Tongue (tissue), 1 donor: ENCODE measurements at regions not wholly inside any gene's neighbourhood (a gene's known extent, or its start where the extent isn't known, plus 50 kb on each side); places are given as distances from the start of the nearest gene placed in this dataset.

Source experiments
- DNase-seq: peaks from one replicate; pipeline ENCODE4 v3.0.0-alpha.2; 2015

- DNase-seq = no peak
Observed at GRCh38 chr14:38120109-38120508, 87.6 kb upstream of the SSTR1 start.

- no peak for DNase-seq
Observed at GRCh38 chr14:38121320-38122020, 86.2 kb upstream of the SSTR1 start.

GRCh38 chr14:38122241-38122640 is 85.5 kb upstream of the SSTR1 start:
- DNase-seq = no peak

GRCh38 chr14:38124506-38124905 is 83.2 kb upstream of the SSTR1 start:
- DNase-seq = no peak

- DNase-seq = no peak
Observed at GRCh38 chr14:38125481-38126037, 82.1 kb upstream of the SSTR1 start.

- no peak for DNase-seq
Observed at GRCh38 chr14:38127356-38127755, 80.3 kb upstream of the SSTR1 start.

GRCh38 chr14:38127784-38128183 is 79.9 kb upstream of the SSTR1 start:
- DNase-seq = no peak

GRCh38 chr14:38128640-38129039 is 79.1 kb upstream of the SSTR1 start:
- DNase-seq = no peak

GRCh38 chr14:38129192-38129591 is 78.5 kb upstream of the SSTR1 start:
- no peak for DNase-seq

GRCh38 chr14:38129705-38130104 is 78.0 kb upstream of the SSTR1 start:
- DNase-seq = no peak

GRCh38 chr14:38134416-38135030 is 73.2 kb upstream of the SSTR1 start:
- DNase-seq = no peak

- DNase-seq = no peak
Observed at GRCh38 chr14:38135106-38135867, 72.4 kb upstream of the SSTR1 start.

GRCh38 chr14:38137005-38137404 is 70.7 kb upstream of the SSTR1 start:
- no peak for DNase-seq

GRCh38 chr14:38138473-38139138 is 69.1 kb upstream of the SSTR1 start:
- DNase-seq = no peak

GRCh38 chr14:38139926-38140325 is 67.8 kb upstream of the SSTR1 start:
- no peak for DNase-seq

GRCh38 chr14:38143170-38143569 is 64.5 kb upstream of the SSTR1 start:
- DNase-seq = no peak

GRCh38 chr14:38143659-38144505 is 63.8 kb upstream of the SSTR1 start:
- no peak for DNase-seq

GRCh38 chr14:38145142-38145541 is 62.6 kb upstream of the SSTR1 start:
- no peak for DNase-seq

- DNase-seq = no peak
Observed at GRCh38 chr14:38150075-38150474, 57.6 kb upstream of the SSTR1 start.
